Lower lobe of right lung (tissue), 2 donors: ENCODE measurements at regions not wholly inside any gene's neighbourhood (a gene's known extent, or its start where the extent isn't known, plus 50 kb on each side); places are given as distances from the start of the nearest gene placed in this dataset.

Experiments used
- ATAC-seq, 2 donors: fragments of 200-7000 bp; cut with Tn5 transposase; one replicate each; pipeline ENCODE4 v1.9.1; 2020 to 2022; ENCODE audit warnings: mild to moderate bottlenecking in 2 of 2, moderate library complexity in 2 of 2
- DNase-seq: peaks from one replicate; pipeline ENCODE4 v3.0.0-alpha.2; 2020
- H3K27ac ChIP-seq: fragments of 200-600 bp; one replicate; pipeline ENCODE4 v1.8.0; 2022
- H3K27me3 ChIP-seq: fragments of 200-600 bp; one replicate; pipeline ENCODE4 v1.8.0; 2022; ENCODE audit warnings: low read depth
- H3K36me3 ChIP-seq: fragments of 200-600 bp; one replicate; pipeline ENCODE4 v1.8.0; 2022; ENCODE audit warnings: mild to moderate bottlenecking
- H3K4me1 ChIP-seq: fragments of 200-600 bp; one replicate; pipeline ENCODE4 v1.8.0; 2022
- H3K4me3 ChIP-seq: fragments of 200-600 bp; one replicate; pipeline ENCODE4 v1.8.0; 2022; ENCODE audit warnings: mild to moderate bottlenecking
- H3K9me3 ChIP-seq: fragments of 200-600 bp; one replicate; pipeline ENCODE4 v1.8.0; 2022
- intact Hi-C: fragments of 100-400 bp; cut with DNase I; formaldehyde crosslinking; loops from one replicate; pipeline ENCODE4 v1.11.0; 2022
- TF ChIP-seq, protein P1 (sequence below): fragments of 200-600 bp; IDR thresholded peaks from one replicate; pipeline ENCODE4 v1.8.0; 2022; ENCODE audit warnings: antibody characterized with exemption, mild to moderate bottlenecking
- donor health status: DM: no; HTN: yes; CAD: no; lungs with severe emphysema.

DNA sequence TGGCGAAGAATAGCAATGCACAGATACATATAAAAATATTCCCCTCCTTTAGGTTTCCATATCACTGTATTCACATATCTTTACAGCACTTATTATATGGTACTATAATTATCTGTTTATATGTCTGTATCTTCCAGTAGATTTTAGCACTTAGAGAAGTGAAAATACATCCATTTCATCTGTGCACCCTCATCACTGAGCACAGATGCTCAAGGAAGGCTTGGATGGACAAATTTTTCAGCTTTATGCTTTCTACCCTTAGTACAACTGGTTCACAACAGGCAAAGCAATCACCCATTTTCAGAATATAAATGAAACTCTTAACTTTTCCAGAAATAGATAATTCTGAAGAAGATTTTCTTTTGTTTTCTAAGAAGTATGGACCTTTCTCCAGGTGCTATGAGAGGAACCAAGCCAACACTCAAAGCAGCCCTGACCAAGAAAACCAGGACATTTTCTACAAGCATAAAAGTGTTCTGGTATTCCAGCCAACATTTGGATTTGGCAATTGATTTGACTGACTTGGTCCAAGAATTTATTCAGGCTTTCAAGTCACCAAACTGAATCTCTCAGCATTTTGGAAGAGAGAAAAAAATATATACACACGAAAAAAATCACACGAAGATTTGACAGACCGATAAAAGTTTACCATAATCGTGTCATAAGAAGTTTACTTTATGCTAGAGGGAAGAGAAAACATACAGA lies 170.2 kb upstream of the CD180 start:
- Histone ChIP-seq H3K27ac (no peak overlapping the region), H3K4me3 (no peak overlapping the region), H3K36me3 (no peaks in the 10 kb centered on the region), H3K27me3 (no peaks in the 10 kb centered on the region), H3K4me1 (no peaks in the 10 kb centered on the region), H3K9me3 (no peaks in the 10 kb centered on the region)
- TF ChIP-seq, protein P1, sequence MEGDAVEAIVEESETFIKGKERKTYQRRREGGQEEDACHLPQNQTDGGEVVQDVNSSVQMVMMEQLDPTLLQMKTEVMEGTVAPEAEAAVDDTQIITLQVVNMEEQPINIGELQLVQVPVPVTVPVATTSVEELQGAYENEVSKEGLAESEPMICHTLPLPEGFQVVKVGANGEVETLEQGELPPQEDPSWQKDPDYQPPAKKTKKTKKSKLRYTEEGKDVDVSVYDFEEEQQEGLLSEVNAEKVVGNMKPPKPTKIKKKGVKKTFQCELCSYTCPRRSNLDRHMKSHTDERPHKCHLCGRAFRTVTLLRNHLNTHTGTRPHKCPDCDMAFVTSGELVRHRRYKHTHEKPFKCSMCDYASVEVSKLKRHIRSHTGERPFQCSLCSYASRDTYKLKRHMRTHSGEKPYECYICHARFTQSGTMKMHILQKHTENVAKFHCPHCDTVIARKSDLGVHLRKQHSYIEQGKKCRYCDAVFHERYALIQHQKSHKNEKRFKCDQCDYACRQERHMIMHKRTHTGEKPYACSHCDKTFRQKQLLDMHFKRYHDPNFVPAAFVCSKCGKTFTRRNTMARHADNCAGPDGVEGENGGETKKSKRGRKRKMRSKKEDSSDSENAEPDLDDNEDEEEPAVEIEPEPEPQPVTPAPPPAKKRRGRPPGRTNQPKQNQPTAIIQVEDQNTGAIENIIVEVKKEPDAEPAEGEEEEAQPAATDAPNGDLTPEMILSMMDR, result no peak
- intact Hi-C loops, result no loop called here
- ATAC-seq (no peak), DNase-seq (no peak)

DNA sequence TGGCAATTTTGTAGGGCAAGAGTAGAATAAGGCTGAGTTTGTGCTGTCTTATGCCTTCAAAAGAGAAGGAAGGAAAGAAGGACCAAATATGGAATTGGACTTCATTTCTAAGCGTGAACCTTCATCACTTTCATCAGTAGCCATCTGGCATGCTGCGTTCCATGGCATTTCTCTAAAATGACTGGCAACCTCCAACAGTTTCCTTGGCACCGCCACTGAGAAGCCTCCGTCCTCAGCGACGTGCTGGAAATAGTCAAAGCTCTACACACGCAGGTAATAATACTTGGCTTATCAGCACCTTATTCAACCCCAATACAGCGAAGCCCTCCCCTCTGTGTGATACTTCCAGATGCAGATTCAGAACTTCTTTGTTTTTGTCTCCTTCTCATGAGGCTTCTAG lies 169.7 kb upstream of the CD180 start:
- DNase-seq, result no peak
- no peak overlapping the region for H3K27ac ChIP-seq
- no peak for ATAC-seq
- no peaks in the 10 kb centered on the region for H3K9me3 ChIP-seq
- TF ChIP-seq, protein P1, result no peak
- H3K36me3 ChIP-seq, result no peaks in the 10 kb centered on the region
- intact Hi-C loops, result no loop called here
- no peak overlapping the region for H3K4me3 ChIP-seq
- no peaks in the 10 kb centered on the region for H3K27me3 ChIP-seq
- no peaks in the 10 kb centered on the region for H3K4me1 ChIP-seq

DNA sequence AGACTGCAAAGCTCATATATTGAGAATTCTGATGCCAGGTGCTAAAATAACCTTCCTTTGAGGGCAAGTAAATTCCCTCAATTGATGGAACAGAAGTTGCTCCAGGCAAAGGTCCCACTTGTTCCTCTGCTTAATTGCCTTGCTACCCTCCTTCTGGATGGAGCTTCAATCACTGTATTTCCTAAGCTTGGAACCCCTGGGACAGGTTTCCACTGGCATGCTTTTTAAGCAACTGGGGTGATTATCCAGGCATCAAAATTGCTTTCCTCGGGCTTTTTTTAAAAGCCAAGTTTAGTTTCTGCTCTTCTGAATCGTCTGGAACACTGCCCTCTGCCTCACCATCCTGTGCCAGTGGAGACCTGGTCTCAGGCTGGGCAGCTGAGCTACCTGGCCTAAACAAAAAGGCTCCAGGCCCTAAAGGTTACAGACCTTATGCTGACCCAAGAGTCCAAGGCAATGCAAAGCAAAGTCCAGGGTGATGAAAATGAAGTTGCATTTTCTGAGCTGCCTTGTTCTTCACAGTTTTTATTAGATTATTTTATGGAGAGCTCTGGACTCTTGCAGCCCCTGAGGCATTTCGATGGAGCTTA lies 167.9 kb upstream of the CD180 start:
- Histone ChIP-seq H3K4me3 (no peak overlapping the region), H3K36me3 (no peaks in the 10 kb centered on the region), H3K9me3 (no peaks in the 10 kb centered on the region), H3K4me1 (no peaks in the 10 kb centered on the region), H3K27ac (no peak overlapping the region), H3K27me3 (no peaks in the 10 kb centered on the region)
- TF ChIP-seq, protein P1, result no peak
- intact Hi-C loops, result no loop called here
- ATAC-seq, result no peak
- no peak for DNase-seq

DNA sequence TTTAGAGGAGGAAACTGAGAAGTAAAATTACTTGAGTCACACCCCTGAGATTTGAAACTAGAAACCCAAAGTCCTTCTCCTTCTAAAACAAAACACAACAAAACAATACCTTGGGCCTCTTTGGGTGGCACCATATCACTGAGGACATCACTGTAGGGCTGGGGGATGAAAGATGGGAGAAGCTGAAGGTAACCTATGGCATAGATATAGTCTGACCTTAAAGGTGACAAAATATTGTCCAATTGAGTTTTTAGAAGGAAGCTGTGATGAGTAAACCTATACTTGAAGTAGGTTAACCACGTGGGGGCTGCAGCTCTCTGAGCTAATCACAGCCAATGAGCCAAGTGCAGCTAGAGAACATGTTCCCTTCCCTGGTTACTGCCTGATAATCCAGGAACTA lies 167.4 kb upstream of the CD180 start:
- Histone ChIP-seq H3K27ac (no peak overlapping the region), H3K36me3 (no peaks in the 10 kb centered on the region), H3K4me3 (no peak overlapping the region), H3K9me3 (no peaks in the 10 kb centered on the region), H3K4me1 (no peaks in the 10 kb centered on the region), H3K27me3 (no peaks in the 10 kb centered on the region)
- TF ChIP-seq, protein P1, result no peak
- ATAC-seq (no peak), DNase-seq (no peak)
- intact Hi-C loops, result no loop called here

DNA sequence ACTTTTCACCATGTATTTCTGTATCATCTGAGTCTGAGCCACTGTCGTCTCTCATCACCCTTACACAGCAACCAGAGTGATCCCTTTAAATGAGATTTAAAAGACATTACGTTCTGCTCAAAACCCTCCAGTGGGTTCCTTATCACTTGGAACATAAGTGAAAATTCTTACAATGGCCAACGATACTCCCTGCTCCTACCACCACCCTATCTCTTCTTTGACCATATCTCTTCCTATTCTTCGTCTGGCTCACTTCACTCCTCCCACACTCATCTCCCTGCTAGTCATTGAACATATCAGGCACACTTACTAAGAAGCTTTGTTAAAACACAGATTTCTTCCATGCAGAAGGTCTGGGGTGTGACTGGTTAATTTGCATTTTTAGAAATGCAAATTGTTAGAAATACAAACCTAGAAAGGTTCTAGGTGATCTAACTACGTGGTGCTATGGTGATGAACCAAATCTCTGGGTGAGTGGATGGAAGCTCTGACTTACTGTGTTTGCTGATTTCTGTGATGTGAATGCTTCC lies 166.6 kb upstream of the CD180 start:
- no peak overlapping the region for H3K4me3 ChIP-seq
- DNase-seq (no peak), ATAC-seq (no peak)
- intact Hi-C loops, result no loop called here
- H3K27ac ChIP-seq, result no peak overlapping the region
- H3K4me1 ChIP-seq, result no peaks in the 10 kb centered on the region
- no peaks in the 10 kb centered on the region for H3K27me3 ChIP-seq
- H3K9me3 ChIP-seq, result no peaks in the 10 kb centered on the region
- TF ChIP-seq, protein P1, result no peak
- H3K36me3 ChIP-seq, result no peaks in the 10 kb centered on the region
